GM23248 (cell line): ENCODE measurements at regions not wholly inside any gene's neighbourhood (a gene's known extent, or its start where the extent isn't known, plus 50 kb on each side); places are given as distances from the start of the nearest gene placed in this dataset.

Experiments used
- EZH2 ChIP-seq: fragments of 200-600 bp; sonication (generic); IDR thresholded peaks from 2 replicates; pipeline ENCODE4 v1.6.1; 2018; ENCODE audit warnings: antibody characterized with exemption, mild to moderate bottlenecking; ENCODE audit not compliant: insufficient read depth, poor library complexity, severe bottlenecking
- EZH2phosphoT487 ChIP-seq: fragments of 200-600 bp; sonication (generic); IDR thresholded peaks from 2 replicates; pipeline ENCODE4 v1.6.1; 2018; ENCODE audit warnings: antibody characterized with exemption, moderate library complexity, mild to moderate bottlenecking, low read depth; ENCODE audit not compliant: insufficient read depth

GRCh38 chr16:62478903-62479458, 442.7 kb upstream of the CDH8 start:
- TF ChIP-seq EZH2, result no peak
- TF ChIP-seq EZH2phosphoT487, result no peak
